ENCODE measurements at regions not wholly inside any gene's neighbourhood (a gene's known extent, or its start where the extent isn't known, plus 50 kb on each side); places are given as distances from the start of the nearest gene placed in this dataset.

GRCh38 chr7:124489925-124490324, 275.7 kb downstream of the GPR37 start:
- TF ChIP-seq GATA3 (IDR thresholded peaks at IDR 0.05; ENCODE audit: low read depth, low read length) (no peak), GATA2 (IDR thresholded peaks at IDR 0.05; ENCODE audit: low read depth, low read length) (0 out of 2 replicates have a peak, but pooled peaks have one; percentile 17)

Data from SH-SY5Y (cell line).